ENCODE measurements at regions not wholly inside any gene's neighbourhood (a gene's known extent, or its start where the extent isn't known, plus 50 kb on each side); places are given as distances from the start of the nearest gene placed in this dataset.
"Not testable (repeated sequence)": the region's sequence is repeated elsewhere in the genome, so short reads cannot be mapped to it uniquely, and the experiment has no call there.

DNA sequence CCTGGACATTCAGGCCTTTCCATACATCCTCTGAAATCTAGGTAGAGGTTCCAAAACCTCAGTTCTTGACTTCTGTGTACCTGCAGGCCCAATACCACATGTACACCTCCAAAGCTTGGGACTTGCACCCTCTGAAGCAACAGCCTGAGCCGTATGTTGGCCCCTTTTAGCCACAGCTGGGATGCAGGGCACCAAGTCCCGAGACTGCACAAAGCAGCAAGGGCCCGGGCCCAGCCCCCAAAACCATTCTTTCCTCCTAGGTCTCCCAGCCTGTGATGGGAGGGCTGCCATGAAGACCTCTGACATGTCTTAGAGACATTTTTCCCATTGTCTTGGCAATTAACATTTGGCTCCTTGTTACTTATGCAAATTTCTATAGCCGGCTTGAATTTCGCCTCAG is 107.4 kb upstream of the FRMD1 start:
- H3K4me3 Mint-ChIP-seq (ENCODE audit: low read depth), result no peak overlapping the region
- no peaks in the 10 kb centered on the region for H3K9me3 Mint-ChIP-seq (ENCODE audit: low read depth)
- DNase-seq (ENCODE audit: low spot score, unreplicated experiment), result no peak
- peaks cover 32% of the 10 kb centered on the region for H3K27me3 Mint-ChIP-seq
- no peak overlapping the region for H3K27ac Mint-ChIP-seq
- TF ChIP-seq, protein P1, sequence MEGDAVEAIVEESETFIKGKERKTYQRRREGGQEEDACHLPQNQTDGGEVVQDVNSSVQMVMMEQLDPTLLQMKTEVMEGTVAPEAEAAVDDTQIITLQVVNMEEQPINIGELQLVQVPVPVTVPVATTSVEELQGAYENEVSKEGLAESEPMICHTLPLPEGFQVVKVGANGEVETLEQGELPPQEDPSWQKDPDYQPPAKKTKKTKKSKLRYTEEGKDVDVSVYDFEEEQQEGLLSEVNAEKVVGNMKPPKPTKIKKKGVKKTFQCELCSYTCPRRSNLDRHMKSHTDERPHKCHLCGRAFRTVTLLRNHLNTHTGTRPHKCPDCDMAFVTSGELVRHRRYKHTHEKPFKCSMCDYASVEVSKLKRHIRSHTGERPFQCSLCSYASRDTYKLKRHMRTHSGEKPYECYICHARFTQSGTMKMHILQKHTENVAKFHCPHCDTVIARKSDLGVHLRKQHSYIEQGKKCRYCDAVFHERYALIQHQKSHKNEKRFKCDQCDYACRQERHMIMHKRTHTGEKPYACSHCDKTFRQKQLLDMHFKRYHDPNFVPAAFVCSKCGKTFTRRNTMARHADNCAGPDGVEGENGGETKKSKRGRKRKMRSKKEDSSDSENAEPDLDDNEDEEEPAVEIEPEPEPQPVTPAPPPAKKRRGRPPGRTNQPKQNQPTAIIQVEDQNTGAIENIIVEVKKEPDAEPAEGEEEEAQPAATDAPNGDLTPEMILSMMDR (IDR thresholded peaks at IDR 0.05; ENCODE audit: unreplicated experiment), result no peak
- H3K36me3 Mint-ChIP-seq (ENCODE audit: insufficient read depth), result no peaks in the 10 kb centered on the region
- H3K4me1 Mint-ChIP-seq (ENCODE audit: low read depth), result no peaks in the 10 kb centered on the region

DNA sequence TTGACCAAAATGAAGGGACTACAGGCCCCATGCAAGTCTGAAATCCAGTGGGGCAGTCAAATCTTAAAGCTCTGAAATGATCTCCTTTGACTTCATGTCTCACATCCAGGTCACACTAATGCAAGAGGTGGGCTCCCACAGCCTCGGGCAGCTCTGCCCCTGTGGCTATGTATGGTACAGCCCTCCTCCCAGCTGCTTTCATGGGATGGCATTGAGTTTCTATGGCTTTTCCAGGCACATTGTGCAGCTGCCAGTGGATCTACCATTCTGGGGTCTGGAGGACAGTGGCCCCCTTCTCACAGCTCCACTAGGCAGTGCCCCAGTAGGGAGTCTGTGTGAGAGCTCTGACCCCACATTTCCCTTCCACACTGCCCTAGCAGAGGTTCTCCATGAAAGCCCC is 107.0 kb upstream of the FRMD1 start:
- H3K4me3 Mint-ChIP-seq (ENCODE audit: low read depth); H3K9me3 Mint-ChIP-seq (ENCODE audit: low read depth); H3K27ac Mint-ChIP-seq; H3K4me1 Mint-ChIP-seq (ENCODE audit: low read depth); H3K36me3 Mint-ChIP-seq (ENCODE audit: insufficient read depth); DNase-seq (ENCODE audit: low spot score, unreplicated experiment): not testable (repeated sequence)
- H3K27me3 Mint-ChIP-seq, result peaks cover 29% of the 10 kb centered on the region

DNA sequence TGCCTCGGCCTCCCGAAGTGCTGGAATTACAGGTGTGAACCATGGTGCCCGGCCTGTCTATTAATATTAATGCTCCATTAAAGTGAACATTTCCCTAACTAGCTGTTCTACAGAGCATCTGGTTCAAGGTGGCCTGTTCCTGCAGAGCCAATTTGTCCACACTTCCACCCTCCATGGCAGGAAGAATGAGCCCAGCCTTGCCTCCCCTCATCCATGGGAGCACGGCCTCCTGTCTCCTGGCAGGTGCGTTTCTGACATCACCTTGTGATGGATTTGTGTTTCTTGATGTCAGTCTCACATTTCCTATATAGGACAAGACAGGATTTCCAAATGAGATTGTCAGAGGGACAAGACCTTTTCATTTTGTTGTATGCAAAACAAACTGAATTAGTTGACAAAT is 105.7 kb upstream of the FRMD1 start:
- no peak overlapping the region for H3K27ac Mint-ChIP-seq
- H3K36me3 Mint-ChIP-seq (ENCODE audit: insufficient read depth), result no peaks in the 10 kb centered on the region
- no peaks in the 10 kb centered on the region for H3K9me3 Mint-ChIP-seq (ENCODE audit: low read depth)
- TF ChIP-seq, protein P1 (IDR thresholded peaks at IDR 0.05; ENCODE audit: unreplicated experiment), result no peak
- no peak overlapping the region for H3K4me3 Mint-ChIP-seq (ENCODE audit: low read depth)
- peaks cover 25% of the 10 kb centered on the region for H3K27me3 Mint-ChIP-seq
- no peaks in the 10 kb centered on the region for H3K4me1 Mint-ChIP-seq (ENCODE audit: low read depth)
- no peak for DNase-seq (ENCODE audit: low spot score, unreplicated experiment)

DNA sequence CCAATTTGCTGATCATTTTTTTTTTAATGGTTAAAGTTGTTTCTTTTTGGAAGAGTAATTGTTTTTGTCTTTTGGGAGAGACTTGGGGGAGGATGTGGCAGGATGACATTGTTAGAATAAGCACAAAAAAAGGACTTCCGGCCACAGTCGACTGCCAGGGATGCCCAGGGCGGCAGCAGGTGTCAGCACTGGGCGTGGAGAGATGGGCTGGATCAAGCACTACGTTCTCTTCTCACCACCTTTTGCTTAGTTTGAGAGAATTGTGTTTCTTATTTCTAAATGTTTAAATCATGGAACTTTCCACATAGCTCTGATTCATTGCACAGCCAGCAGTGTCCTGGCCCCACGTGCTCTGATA is 104.6 kb upstream of the FRMD1 start:
- Mint-ChIP-seq H3K4me1 (ENCODE audit: low read depth) (peaks cover 2% of the 10 kb centered on the region), H3K27me3 (peaks cover 31% of the 10 kb centered on the region), H3K9me3 (ENCODE audit: low read depth) (no peaks in the 10 kb centered on the region), H3K27ac (no peak overlapping the region), H3K4me3 (ENCODE audit: low read depth) (no peak overlapping the region), H3K36me3 (ENCODE audit: insufficient read depth) (no peaks in the 10 kb centered on the region)
- no peak for DNase-seq (ENCODE audit: low spot score, unreplicated experiment)
- TF ChIP-seq, protein P1 (IDR thresholded peaks at IDR 0.05; ENCODE audit: unreplicated experiment), result no peak

DNA sequence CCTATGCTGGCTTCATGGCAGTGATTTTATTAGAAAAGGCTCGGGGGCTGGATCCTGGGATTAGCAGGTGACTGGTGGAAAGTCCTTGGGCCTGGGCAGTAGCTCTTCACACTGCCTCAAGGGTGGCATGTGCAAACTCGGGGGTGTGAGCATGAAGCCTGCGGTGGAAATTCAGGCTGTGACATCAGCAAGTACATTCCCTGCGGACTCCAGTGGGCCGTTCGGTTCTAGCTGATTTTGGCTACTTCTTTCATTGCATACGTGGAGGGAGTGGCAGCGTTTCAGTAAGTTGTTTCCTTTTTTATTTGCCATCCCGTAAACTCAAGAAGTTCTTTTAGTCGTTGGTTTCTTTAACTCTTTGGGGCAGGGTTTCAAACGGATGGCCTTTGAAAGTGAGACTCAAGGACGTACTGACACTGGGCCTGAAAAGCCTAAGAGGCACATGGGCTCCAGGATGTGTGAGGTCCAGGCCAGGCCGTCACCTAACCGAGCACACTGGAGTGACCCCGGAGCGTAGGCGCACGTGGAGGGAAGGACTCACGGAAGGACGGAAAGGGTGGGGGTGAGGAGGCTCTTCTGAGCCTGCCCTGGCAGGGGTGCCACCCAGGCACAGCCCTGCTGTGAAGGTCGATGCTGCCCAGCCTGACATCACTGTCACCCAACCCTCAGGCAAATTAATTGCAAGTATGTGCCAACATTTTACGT is 104.0 kb upstream of the FRMD1 start:
- Mint-ChIP-seq H3K36me3 (ENCODE audit: insufficient read depth) (no peaks in the 10 kb centered on the region), H3K27ac (no peak overlapping the region), H3K4me1 (ENCODE audit: low read depth) (peaks cover 2% of the 10 kb centered on the region), H3K27me3 (peaks cover 28% of the 10 kb centered on the region), H3K4me3 (ENCODE audit: low read depth) (no peak overlapping the region), H3K9me3 (ENCODE audit: low read depth) (no peaks in the 10 kb centered on the region)
- TF ChIP-seq, protein P1 (IDR thresholded peaks at IDR 0.05; ENCODE audit: unreplicated experiment), result no peak
- no peak for DNase-seq (ENCODE audit: low spot score, unreplicated experiment)

DNA sequence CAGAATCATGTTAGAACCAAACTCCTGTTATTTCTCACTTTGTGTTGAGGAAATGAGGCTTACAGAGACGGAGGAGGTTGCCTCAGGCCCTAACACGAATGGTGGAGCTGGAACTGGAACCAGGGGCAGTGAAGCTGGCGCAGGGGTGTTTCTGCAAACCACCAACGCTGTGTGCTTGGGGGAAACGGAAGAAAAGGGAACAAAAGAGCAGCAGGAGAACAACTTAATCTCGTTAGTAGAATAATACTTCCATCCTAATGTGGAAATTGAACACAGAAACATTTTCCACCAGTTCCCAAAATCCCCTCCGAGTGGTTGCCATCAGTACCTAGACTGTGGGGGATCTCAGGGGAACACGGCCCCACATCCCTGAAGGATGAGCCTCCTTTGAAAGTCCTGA is 103.4 kb upstream of the FRMD1 start:
- TF ChIP-seq, protein P1 (IDR thresholded peaks at IDR 0.05; ENCODE audit: unreplicated experiment), result no peak
- no peak for DNase-seq (ENCODE audit: low spot score, unreplicated experiment)
- Mint-ChIP-seq H3K9me3 (ENCODE audit: low read depth) (no peaks in the 10 kb centered on the region), H3K4me1 (ENCODE audit: low read depth) (peaks cover 5% of the 10 kb centered on the region), H3K4me3 (ENCODE audit: low read depth) (no peak overlapping the region), H3K27ac (no peak overlapping the region), H3K27me3 (peaks cover 28% of the 10 kb centered on the region), H3K36me3 (ENCODE audit: insufficient read depth) (no peaks in the 10 kb centered on the region)
